ENCODE measurements at regions not wholly inside any gene's neighbourhood (a gene's known extent, or its start where the extent isn't known, plus 50 kb on each side); places are given as distances from the start of the nearest gene placed in this dataset.

- Histone ChIP-seq H3K27me3 (no peaks in the 10 kb centered on the region), H3K9me3 (no peaks in the 10 kb centered on the region), H3K4me1 (no peaks in the 10 kb centered on the region), H3K27ac (no peak overlapping the region), H3K4me3 (no peak overlapping the region), H3K36me3 (no peaks in the 10 kb centered on the region)
- TF ChIP-seq CTCF (IDR thresholded peaks at IDR 0.05) (no peak), POLR2A (IDR thresholded peaks at IDR 0.05) (no peak), POLR2AphosphoS5 (IDR thresholded peaks at IDR 0.05) (no peak), EP300 (IDR thresholded peaks at IDR 0.05) (no peak)
- no peak for DNase-seq
- intact Hi-C loops (cut with DNase I) = no loop called here
Measured at GRCh38 chr12:60107992-60108391, 512.2 kb downstream of the SLC16A7 start.

GRCh38 chr12:60112063-60112462 is 516.2 kb downstream of the SLC16A7 start:
- WGBS, 2 donors = 52 to 76% methylated on average over 2 of the region's 2 CpGs
- Histone ChIP-seq H3K27me3 (no peaks in the 10 kb centered on the region), H3K4me3 (no peak overlapping the region), H3K9me3 (no peaks in the 10 kb centered on the region), H3K27ac (no peak overlapping the region), H3K4me1 (no peaks in the 10 kb centered on the region), H3K36me3 (no peaks in the 10 kb centered on the region)
- no peak for DNase-seq
- TF ChIP-seq EP300 (IDR thresholded peaks at IDR 0.05) = no peak
- TF ChIP-seq CTCF (IDR thresholded peaks at IDR 0.05) = no peak
- TF ChIP-seq POLR2A (IDR thresholded peaks at IDR 0.05) = no peak
- TF ChIP-seq POLR2AphosphoS5 (IDR thresholded peaks at IDR 0.05) = no peak
- intact Hi-C loops (cut with DNase I) = no loop called here

- no peaks in the 10 kb centered on the region for H3K4me1 ChIP-seq
- no peak for TF ChIP-seq POLR2AphosphoS5 (IDR thresholded peaks at IDR 0.05)
- no peak for TF ChIP-seq EP300 (IDR thresholded peaks at IDR 0.05)
- TF ChIP-seq POLR2A (IDR thresholded peaks at IDR 0.05) = no peak
- no peak for TF ChIP-seq CTCF (IDR thresholded peaks at IDR 0.05)
- H3K36me3 ChIP-seq = no peaks in the 10 kb centered on the region
- intact Hi-C loops (cut with DNase I) = no loop called here
- H3K4me3 ChIP-seq = no peak overlapping the region
- no peak for DNase-seq
- no peaks in the 10 kb centered on the region for H3K27me3 ChIP-seq
- no peaks in the 10 kb centered on the region for H3K9me3 ChIP-seq
- no peak overlapping the region for H3K27ac ChIP-seq
- 0 to 33% methylated on average over 1 of the region's 1 CpG for WGBS, 2 donors
Measured at GRCh38 chr12:60112763-60113162, 516.9 kb downstream of the SLC16A7 start.

- Histone ChIP-seq H3K9me3 (no peaks in the 10 kb centered on the region), H3K27ac (no peak overlapping the region), H3K4me3 (no peak overlapping the region), H3K36me3 (no peaks in the 10 kb centered on the region), H3K27me3 (no peaks in the 10 kb centered on the region), H3K4me1 (no peaks in the 10 kb centered on the region)
- DNase-seq = no peak
- 88 to 93% methylated on average over 1 of the region's 1 CpG for WGBS, 2 donors
- intact Hi-C loops (cut with DNase I) = no loop called here
- no peak for TF ChIP-seq POLR2AphosphoS5 (IDR thresholded peaks at IDR 0.05)
- no peak for TF ChIP-seq EP300 (IDR thresholded peaks at IDR 0.05)
- no peak for TF ChIP-seq POLR2A (IDR thresholded peaks at IDR 0.05)
- no peak for TF ChIP-seq CTCF (IDR thresholded peaks at IDR 0.05)
Measured at GRCh38 chr12:60114169-60114568, 518.3 kb downstream of the SLC16A7 start.

GRCh38 chr12:60119327-60119726 is 523.5 kb downstream of the SLC16A7 start:
- 47 to 62% methylated on average over 2 of the region's 2 CpGs for WGBS, 2 donors
- no peaks in the 10 kb centered on the region for H3K9me3 ChIP-seq
- H3K27me3 ChIP-seq = no peaks in the 10 kb centered on the region
- TF ChIP-seq CTCF (IDR thresholded peaks at IDR 0.05) (no peak), POLR2AphosphoS5 (IDR thresholded peaks at IDR 0.05) (no peak), POLR2A (IDR thresholded peaks at IDR 0.05) (no peak), EP300 (IDR thresholded peaks at IDR 0.05) (no peak)
- intact Hi-C loops (cut with DNase I) = no loop called here
- H3K4me3 ChIP-seq = no peak overlapping the region
- H3K27ac ChIP-seq = no peak overlapping the region
- H3K4me1 ChIP-seq = no peaks in the 10 kb centered on the region
- no peaks in the 10 kb centered on the region for H3K36me3 ChIP-seq
- no peak for DNase-seq

All from sigmoid colon (tissue), 6 donors.